C4-2B (cell line): ENCODE measurements at regions not wholly inside any gene's neighbourhood (a gene's known extent, or its start where the extent isn't known, plus 50 kb on each side); places are given as distances from the start of the nearest gene placed in this dataset.
"Not testable (repeated sequence)": the region's sequence is repeated elsewhere in the genome, so short reads cannot be mapped to it uniquely, and the experiment has no call there.

Experiments
- H3K27ac ChIP-seq: fragments of 450-650 bp; 2 replicates; pipeline ENCODE4 v1.5.1; 2017
- ZFX ChIP-seq: fragments of 450-650 bp; IDR thresholded peaks from 2 replicates; pipeline ENCODE4 v1.6.1; 2017
- TF ChIP-seq, protein P1 (sequence below): fragments of 450-650 bp; conservative IDR thresholded peaks from 2 replicates; pipeline ENCODE4 v1.5.1; 2017; ENCODE audit warnings: mild to moderate bottlenecking

- no peak overlapping the region for H3K27ac ChIP-seq
- no peak for TF ChIP-seq ZFX
- TF ChIP-seq, protein P1, sequence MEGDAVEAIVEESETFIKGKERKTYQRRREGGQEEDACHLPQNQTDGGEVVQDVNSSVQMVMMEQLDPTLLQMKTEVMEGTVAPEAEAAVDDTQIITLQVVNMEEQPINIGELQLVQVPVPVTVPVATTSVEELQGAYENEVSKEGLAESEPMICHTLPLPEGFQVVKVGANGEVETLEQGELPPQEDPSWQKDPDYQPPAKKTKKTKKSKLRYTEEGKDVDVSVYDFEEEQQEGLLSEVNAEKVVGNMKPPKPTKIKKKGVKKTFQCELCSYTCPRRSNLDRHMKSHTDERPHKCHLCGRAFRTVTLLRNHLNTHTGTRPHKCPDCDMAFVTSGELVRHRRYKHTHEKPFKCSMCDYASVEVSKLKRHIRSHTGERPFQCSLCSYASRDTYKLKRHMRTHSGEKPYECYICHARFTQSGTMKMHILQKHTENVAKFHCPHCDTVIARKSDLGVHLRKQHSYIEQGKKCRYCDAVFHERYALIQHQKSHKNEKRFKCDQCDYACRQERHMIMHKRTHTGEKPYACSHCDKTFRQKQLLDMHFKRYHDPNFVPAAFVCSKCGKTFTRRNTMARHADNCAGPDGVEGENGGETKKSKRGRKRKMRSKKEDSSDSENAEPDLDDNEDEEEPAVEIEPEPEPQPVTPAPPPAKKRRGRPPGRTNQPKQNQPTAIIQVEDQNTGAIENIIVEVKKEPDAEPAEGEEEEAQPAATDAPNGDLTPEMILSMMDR = no peak
Measured at GRCh38 chr1:209183195-209183594, 400.3 kb upstream of the CAMK1G start.

DNA sequence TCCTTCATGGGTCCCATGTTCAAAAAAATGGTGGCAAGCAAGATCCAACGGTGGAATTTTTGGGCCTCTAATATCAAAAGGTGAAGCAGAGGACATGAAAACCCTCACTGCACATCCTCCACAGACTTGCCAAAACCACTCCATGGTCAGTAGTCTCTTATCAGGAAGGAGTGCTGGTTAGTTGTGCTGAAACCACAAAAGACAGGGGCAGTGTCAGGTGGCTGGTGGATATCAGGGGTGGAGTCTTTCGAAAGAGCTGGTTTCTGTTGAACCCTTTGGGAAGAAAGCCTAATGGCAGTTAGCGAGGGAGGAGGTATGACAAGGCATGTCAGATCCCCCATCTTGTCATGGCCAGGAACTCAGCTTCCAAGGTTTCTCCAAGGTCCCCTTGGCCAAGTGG, 395.9 kb upstream of the CAMK1G start:
- TF ChIP-seq, protein P1 = no peak
- TF ChIP-seq ZFX = no peak
- no peak overlapping the region for H3K27ac ChIP-seq

- no peak overlapping the region for H3K27ac ChIP-seq
- TF ChIP-seq, protein P1 = peak; percentile 76
- TF ChIP-seq ZFX = no peak
Measured at GRCh38 chr1:209190591-209191261, 392.8 kb upstream of the CAMK1G start.

DNA sequence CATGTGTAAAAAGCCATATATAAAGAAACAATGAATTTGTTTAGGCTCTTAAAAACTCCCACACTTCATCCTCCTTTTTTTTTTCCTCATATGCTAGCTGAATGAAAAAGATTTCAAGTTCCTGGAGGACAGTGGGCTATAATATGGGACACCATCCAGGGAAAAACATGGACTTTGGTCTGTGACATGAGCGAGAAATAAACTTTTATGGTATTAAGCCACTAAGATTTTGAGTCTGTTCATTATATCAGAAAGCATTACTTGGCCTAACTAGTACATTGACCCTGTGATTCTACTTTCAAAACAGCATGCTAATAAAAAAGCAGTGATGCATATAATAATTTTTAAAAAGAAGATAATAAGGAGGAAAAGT, 392.3 kb upstream of the CAMK1G start:
- H3K27ac ChIP-seq = no peak overlapping the region

GRCh38 chr1:209196140-209196539, 387.4 kb upstream of the CAMK1G start:
- TF ChIP-seq ZFX = no peak
- TF ChIP-seq, protein P1 = no peak
- no peak overlapping the region for H3K27ac ChIP-seq

More for the DNA sequence above, 392.3 kb upstream of the CAMK1G start:
- TF ChIP-seq ZFX = no peak
- TF ChIP-seq, protein P1 = no peak

DNA sequence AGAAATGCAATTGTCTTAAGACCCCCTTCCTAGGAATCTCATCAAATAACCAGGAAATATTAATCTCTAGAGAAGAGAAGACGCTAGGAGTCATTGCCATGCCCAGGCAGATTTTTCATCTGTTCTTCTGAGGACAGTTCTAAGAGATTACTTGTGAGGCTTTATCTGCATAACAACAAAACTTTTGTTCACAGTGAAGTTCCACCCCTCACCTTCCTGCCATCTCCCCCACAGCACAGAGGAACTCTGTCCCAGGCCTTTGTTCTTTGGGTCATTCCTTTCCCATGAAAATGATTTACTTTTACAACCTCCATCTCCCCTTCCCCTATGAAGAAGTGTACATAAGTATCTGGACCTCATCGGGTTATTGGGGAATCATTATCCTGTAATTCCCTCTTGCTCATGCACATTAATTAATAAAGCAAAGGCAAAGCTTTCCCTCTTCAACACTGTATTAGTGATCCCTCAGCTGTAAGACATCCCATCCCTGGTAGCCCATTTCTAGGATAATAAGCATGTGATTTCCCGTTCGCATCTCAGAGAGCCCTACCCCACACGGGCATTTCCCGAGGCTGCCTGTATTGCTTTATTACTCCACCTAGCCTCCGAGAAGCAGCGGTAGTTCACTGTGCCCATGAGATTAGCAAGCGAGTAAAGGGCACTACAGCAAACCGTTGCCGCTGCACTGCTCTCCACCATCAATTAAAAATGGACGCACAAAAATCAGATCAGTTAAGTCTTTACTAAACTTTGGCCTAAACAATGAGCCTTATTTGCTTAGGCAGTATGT, 384.4 kb upstream of the CAMK1G start:
- TF ChIP-seq, protein P1 = no peak
- TF ChIP-seq ZFX = no peak
- no peak overlapping the region for H3K27ac ChIP-seq

- no peak overlapping the region for H3K27ac ChIP-seq
- TF ChIP-seq ZFX = no peak
- TF ChIP-seq, protein P1 = no peak
Measured at GRCh38 chr1:209199822-209200221, 383.7 kb upstream of the CAMK1G start.

- not testable (repeated sequence) for H3K27ac ChIP-seq
Measured at GRCh38 chr1:209202321-209202720, 381.2 kb upstream of the CAMK1G start.
